ENCODE measurements at regions not wholly inside any gene's neighbourhood (a gene's known extent, or its start where the extent isn't known, plus 50 kb on each side); places are given as distances from the start of the nearest gene placed in this dataset.

DNA sequence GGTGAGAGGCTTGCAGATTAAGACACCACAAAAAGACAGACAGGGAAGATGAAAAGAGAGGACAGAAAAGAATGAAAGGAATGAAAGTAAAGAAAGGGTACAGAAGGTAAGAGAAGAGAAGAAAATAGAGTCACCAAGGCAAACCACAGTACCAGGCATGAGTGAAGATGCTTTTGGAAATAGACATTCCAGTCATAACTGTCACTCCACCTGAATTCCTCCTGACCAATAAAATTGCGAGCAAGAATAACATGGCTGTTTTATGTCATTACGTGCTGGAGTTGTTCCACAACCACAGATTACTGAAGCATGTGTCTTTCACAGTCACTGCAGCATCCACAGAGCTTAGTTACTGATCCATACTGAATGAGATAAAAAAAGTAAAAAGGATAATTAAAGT, 864.9 kb upstream of the SLIT2 start:
- TF ChIP-seq, protein P1, sequence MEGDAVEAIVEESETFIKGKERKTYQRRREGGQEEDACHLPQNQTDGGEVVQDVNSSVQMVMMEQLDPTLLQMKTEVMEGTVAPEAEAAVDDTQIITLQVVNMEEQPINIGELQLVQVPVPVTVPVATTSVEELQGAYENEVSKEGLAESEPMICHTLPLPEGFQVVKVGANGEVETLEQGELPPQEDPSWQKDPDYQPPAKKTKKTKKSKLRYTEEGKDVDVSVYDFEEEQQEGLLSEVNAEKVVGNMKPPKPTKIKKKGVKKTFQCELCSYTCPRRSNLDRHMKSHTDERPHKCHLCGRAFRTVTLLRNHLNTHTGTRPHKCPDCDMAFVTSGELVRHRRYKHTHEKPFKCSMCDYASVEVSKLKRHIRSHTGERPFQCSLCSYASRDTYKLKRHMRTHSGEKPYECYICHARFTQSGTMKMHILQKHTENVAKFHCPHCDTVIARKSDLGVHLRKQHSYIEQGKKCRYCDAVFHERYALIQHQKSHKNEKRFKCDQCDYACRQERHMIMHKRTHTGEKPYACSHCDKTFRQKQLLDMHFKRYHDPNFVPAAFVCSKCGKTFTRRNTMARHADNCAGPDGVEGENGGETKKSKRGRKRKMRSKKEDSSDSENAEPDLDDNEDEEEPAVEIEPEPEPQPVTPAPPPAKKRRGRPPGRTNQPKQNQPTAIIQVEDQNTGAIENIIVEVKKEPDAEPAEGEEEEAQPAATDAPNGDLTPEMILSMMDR (IDR thresholded peaks at IDR 0.05 in 4 of 5, conservative IDR thresholded peaks at IDR 0.05 in 1 of 5): no peak
- TF ChIP-seq POLR2A (IDR thresholded peaks at IDR 0.05): no peak
- no peak overlapping the region for H3K27ac ChIP-seq
- H3K27me3 ChIP-seq: no peaks in the 10 kb centered on the region
- intact Hi-C loops (cut with DNase I; ENCODE audit: low total_unique reads): no loop called here
- no peaks in the 10 kb centered on the region for H3K36me3 ChIP-seq
- DNase-seq (no peak), ATAC-seq (no peak)
- no peaks in the 10 kb centered on the region for H3K4me1 ChIP-seq
- H3K4me3 ChIP-seq: no peak overlapping the region
- no peaks in the 10 kb centered on the region for H3K9me3 ChIP-seq
- in situ Hi-C loops (cut with MboI; ENCODE audit: low sequenced_read_pairs in 4 of 4): no loop called here

- DNase-seq (no peak), ATAC-seq (no peak)
- intact Hi-C loops (cut with DNase I; ENCODE audit: low total_unique reads): no loop called here
- Histone ChIP-seq H3K27me3 (no peaks in the 10 kb centered on the region), H3K4me3 (no peak overlapping the region), H3K36me3 (no peaks in the 10 kb centered on the region), H3K9me3 (no peaks in the 10 kb centered on the region), H3K27ac (no peak overlapping the region), H3K4me1 (no peaks in the 10 kb centered on the region)
- in situ Hi-C loops (cut with MboI; ENCODE audit: low sequenced_read_pairs in 4 of 4): no loop called here
- no peak for TF ChIP-seq POLR2A (IDR thresholded peaks at IDR 0.05)
- TF ChIP-seq, protein P1 (IDR thresholded peaks at IDR 0.05 in 4 of 5, conservative IDR thresholded peaks at IDR 0.05 in 1 of 5): no peak
Measured at GRCh38 chr4:19382993-19383756, 868.5 kb upstream of the SLIT2 start.

DNA sequence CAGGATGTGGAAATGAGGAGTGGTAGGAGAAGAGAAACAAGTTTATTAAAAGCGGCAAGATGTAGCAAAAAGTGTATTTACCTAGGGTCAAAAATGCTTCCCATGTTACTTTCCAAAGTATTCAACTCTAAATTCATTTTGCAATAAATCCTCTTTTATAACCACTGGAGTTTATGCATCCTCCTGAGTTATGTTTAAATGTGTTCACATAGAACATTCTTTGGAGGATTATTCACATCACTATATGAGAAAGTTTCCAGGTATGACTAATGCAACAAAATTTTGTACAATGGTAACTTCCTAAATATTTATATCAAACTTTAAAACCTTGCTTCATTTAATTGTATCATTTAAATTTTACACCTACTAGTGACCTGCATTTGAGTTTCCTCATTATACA, 870.6 kb upstream of the SLIT2 start:
- no peaks in the 10 kb centered on the region for H3K36me3 ChIP-seq
- no peak overlapping the region for H3K4me3 ChIP-seq
- ATAC-seq: no peak
- no peak for DNase-seq
- H3K27me3 ChIP-seq: no peaks in the 10 kb centered on the region
- intact Hi-C loops (cut with DNase I; ENCODE audit: low total_unique reads): no loop called here
- no peaks in the 10 kb centered on the region for H3K9me3 ChIP-seq
- H3K4me1 ChIP-seq: no peaks in the 10 kb centered on the region
- TF ChIP-seq, protein P1 (IDR thresholded peaks at IDR 0.05 in 4 of 5, conservative IDR thresholded peaks at IDR 0.05 in 1 of 5): no peak
- no peak for TF ChIP-seq POLR2A (IDR thresholded peaks at IDR 0.05)
- in situ Hi-C loops (cut with MboI; ENCODE audit: low sequenced_read_pairs in 4 of 4): no loop called here
- H3K27ac ChIP-seq: no peak overlapping the region

DNA sequence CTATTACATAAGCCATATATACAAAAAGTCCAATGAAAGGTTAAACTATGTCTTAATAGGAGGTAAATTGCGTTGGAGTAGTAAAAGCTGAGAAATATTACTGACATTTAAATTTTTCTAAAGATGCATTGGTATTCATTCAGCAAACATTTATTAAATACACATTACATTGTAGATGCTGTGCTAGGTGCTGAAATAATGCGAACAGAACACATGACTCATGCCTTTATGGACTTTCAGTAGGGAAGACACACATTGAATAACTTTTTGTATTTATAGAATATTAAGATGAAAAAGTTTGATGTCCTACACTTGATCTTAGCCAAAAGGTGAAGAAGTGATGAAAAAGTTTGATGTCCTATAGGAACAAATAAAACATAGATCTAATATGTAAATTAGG, 871.1 kb upstream of the SLIT2 start:
- Histone ChIP-seq H3K36me3 (no peaks in the 10 kb centered on the region), H3K27ac (no peak overlapping the region), H3K4me3 (no peak overlapping the region), H3K4me1 (no peaks in the 10 kb centered on the region), H3K9me3 (no peaks in the 10 kb centered on the region), H3K27me3 (no peaks in the 10 kb centered on the region)
- ATAC-seq: no peak
- TF ChIP-seq, protein P1 (IDR thresholded peaks at IDR 0.05 in 4 of 5, conservative IDR thresholded peaks at IDR 0.05 in 1 of 5): no peak
- TF ChIP-seq POLR2A (IDR thresholded peaks at IDR 0.05): no peak
- in situ Hi-C loops (cut with MboI; ENCODE audit: low sequenced_read_pairs in 4 of 4) (no loop called here), intact Hi-C loops (cut with DNase I; ENCODE audit: low total_unique reads) (no loop called here)
- DNase-seq: no peak

Data from gastrocnemius medialis (tissue), 4 donors.